CD14-positive monocyte (primary cell): ENCODE measurements at regions not wholly inside any gene's neighbourhood (a gene's known extent, or its start where the extent isn't known, plus 50 kb on each side); places are given as distances from the start of the nearest gene placed in this dataset.

Experiments
- DNase-seq, 3 donors: peaks; one replicate each; pipeline ENCODE4 v3.0.0-alpha.2; 2011 to 2022
- H2AFZ ChIP-seq: 2 replicates; pipeline ENCODE4 v1.6.0; 2012; ENCODE audit warnings: mild to moderate bottlenecking, low read depth, low read length, inconsistent platforms; ENCODE audit not compliant: insufficient read depth, poor library complexity, severe bottlenecking
- H3K27ac ChIP-seq, 2 donors: 1 replicate in 1 of 2; 2 replicates in 1 of 2; pipeline ENCODE4 v1.5.1; 2012 to 2013; ENCODE audit warnings: low read length in 2 of 2, control low read depth in 1 of 2, inconsistent platforms in 1 of 2, low read depth in 1 of 2, mild to moderate bottlenecking in 1 of 2
- H3K27me3 ChIP-seq, 2 donors: one replicate each; pipeline versions ENCODE4 v1.6.0 to v1.6.1; 2011 to 2013; ENCODE audit warnings: low read length in 2 of 2; ENCODE audit not compliant: control insufficient read depth in 2 of 2, insufficient read depth in 2 of 2
- H3K36me3 ChIP-seq, 2 donors: replicated peaks in 1 of 2; 1 replicate in 1 of 2; 2 replicates in 1 of 2; pipeline versions ENCODE4 v1.5.1 to v1.6.1; 2012 to 2013; ENCODE audit warnings: low read length in 2 of 2, control low read depth in 1 of 2, inconsistent platforms in 1 of 2, mild to moderate bottlenecking in 1 of 2; ENCODE audit not compliant: insufficient read depth in 2 of 2, control insufficient read depth in 1 of 2
- H3K4me1 ChIP-seq, 2 donors: 1 replicate in 1 of 2; 2 replicates in 1 of 2; pipeline versions ENCODE4 v1.5.1 to v1.6.1; 2012 to 2013; ENCODE audit warnings: low read length in 2 of 2, control low read depth in 1 of 2, inconsistent platforms in 1 of 2, mild to moderate bottlenecking in 1 of 2, moderate library complexity in 1 of 2; ENCODE audit not compliant: insufficient read depth in 2 of 2, control insufficient read depth in 1 of 2
- H3K4me2 ChIP-seq: replicated peaks from 2 replicates; pipeline ENCODE3; 2012; ENCODE audit warnings: low read length, moderate library complexity, mild to moderate bottlenecking; ENCODE audit not compliant: poor library complexity, severe bottlenecking; ENCODE audit errors: extremely low read depth
- H3K4me3 ChIP-seq, 3 experiments: fragments of 200-600 bp in 1 of 3; sonication (generic) in 1 of 3; replicated peaks in 1 of 3; 1 replicate in 2 of 3; 2 replicates in 1 of 3; pipeline ENCODE4 v1.5.1; 2011 to 2013; ENCODE audit warnings: low read length in 3 of 3, mild to moderate bottlenecking in 3 of 3, control low read depth in 2 of 3, low read depth in 2 of 3, inconsistent platforms in 1 of 3, moderate library complexity in 1 of 3
- H3K79me2 ChIP-seq: 2 replicates; pipeline ENCODE4 v1.6.0; 2012; ENCODE audit warnings: mild to moderate bottlenecking, control low read depth, inconsistent platforms, low read length, moderate library complexity; ENCODE audit not compliant: insufficient read depth
- H3K9ac ChIP-seq: 2 replicates; pipeline ENCODE4 v1.6.0; 2017; ENCODE audit warnings: low read length, mild to moderate bottlenecking; ENCODE audit not compliant: insufficient read depth, poor library complexity, severe bottlenecking
- H3K9me3 ChIP-seq, 2 donors: replicated peaks in 1 of 2; 1 replicate in 1 of 2; 2 replicates in 1 of 2; pipeline versions ENCODE4 v1.5.1 to v1.6.1; 2012 to 2013; ENCODE audit warnings: low read length in 2 of 2, control low read depth in 1 of 2; ENCODE audit not compliant: control insufficient read depth in 1 of 2, insufficient read depth in 1 of 2
- H4K20me1 ChIP-seq: 2 replicates; pipeline ENCODE4 v1.6.0; 2012; ENCODE audit warnings: mild to moderate bottlenecking, low read length, control low read depth, moderate library complexity; ENCODE audit not compliant: insufficient read depth
- H3K27ac Mint-ChIP-seq, 7 donors: one replicate each; pipeline ENCODE4 v1.8.0; 2020; ENCODE audit warnings: mild to moderate bottlenecking in 7 of 7, mixed read lengths in 7 of 7, moderate library complexity in 6 of 7, inconsistent platforms in 2 of 7
- H3K27me3 Mint-ChIP-seq, 3 donors: one replicate each; pipeline ENCODE4 v1.8.0; 2021 to 2022; ENCODE audit warnings: low read depth in 3 of 3, mild to moderate bottlenecking in 3 of 3, mixed read lengths in 3 of 3, moderate library complexity in 3 of 3, inconsistent platforms in 1 of 3
- H3K36me3 Mint-ChIP-seq, 2 donors: one replicate each; pipeline ENCODE4 v1.8.0; 2020; ENCODE audit warnings: mixed read lengths in 2 of 2, inconsistent platforms in 1 of 2, mild to moderate bottlenecking in 1 of 2
- H3K4me1 Mint-ChIP-seq: one replicate; pipeline ENCODE4 v1.8.0; 2020; ENCODE audit warnings: mild to moderate bottlenecking, mixed read lengths
- H3K4me3 Mint-ChIP-seq, 2 donors: one replicate each; pipeline ENCODE4 v1.8.0; 2020; ENCODE audit warnings: mild to moderate bottlenecking in 2 of 2, mixed read lengths in 2 of 2, moderate library complexity in 1 of 2
- H3K9me3 Mint-ChIP-seq, 7 donors: one replicate each; pipeline ENCODE4 v1.8.0; 2020 to 2022; ENCODE audit warnings: mixed read lengths in 7 of 7, mild to moderate bottlenecking in 6 of 7, moderate library complexity in 6 of 7, inconsistent platforms in 2 of 7
- WGBS: methylation state at CpG from one replicate; pipeline ENCODE4 v1.1.5; 2013; ENCODE audit warnings: missing lambda C conversion rate; ENCODE audit not compliant: insufficient coverage; 5-methylcytosine and 5-hydroxymethylcytosine counted together
- intact Hi-C, 2 donors: fragments of 100-400 bp; cut with micrococcal nuclease; formaldehyde crosslinking; loops; one replicate each; pipeline versions ENCODE4 v1.15.0 to v1.15.1; 2023
- TF ChIP-seq, protein P1 (sequence below): fragments of 200-600 bp; IDR thresholded peaks from one replicate; pipeline ENCODE4 v1.8.0; 2022; ENCODE audit warnings: antibody characterized with exemption, mild to moderate bottlenecking

DNA sequence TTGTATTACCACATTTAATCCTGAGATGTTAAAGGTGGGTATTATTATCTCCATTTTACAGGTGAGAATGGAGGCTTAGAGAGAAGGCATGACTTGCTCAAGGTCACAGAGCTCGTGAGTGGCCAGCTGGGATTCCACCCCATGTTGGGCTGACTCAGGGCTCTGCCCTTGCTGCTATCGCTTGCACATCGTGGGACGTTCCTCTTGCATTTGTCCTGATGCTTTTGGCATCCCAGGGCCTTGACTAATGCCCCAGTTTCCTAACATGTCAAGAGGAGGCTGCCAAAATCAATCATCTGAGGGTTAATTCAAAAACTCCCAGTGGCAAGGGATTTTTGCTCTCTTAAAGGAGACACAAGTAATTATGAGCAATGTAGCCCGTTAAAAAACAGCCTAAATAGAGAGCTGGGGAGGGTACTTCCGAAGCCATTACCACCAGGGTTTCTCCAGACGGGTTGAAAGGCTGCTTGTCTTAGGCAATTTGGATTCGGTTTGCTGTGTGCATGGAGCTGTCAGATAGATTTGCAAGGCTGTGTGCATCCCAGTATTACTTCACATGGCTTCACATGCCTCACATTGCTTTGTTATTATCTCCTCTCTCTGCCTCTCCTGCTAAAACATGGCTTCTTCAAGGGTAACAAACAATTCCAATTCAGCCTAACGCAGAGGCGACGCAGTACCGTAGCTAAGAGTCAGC, 347.4 kb downstream of the DRD1 start:
- intact Hi-C loops: no loop called here
- Histone ChIP-seq H3K4me1 (no peaks in the 10 kb centered on the region), H3K4me3 (no peak overlapping the region), H3K9me3 (no peaks in the 10 kb centered on the region), H4K20me1 (no peaks in the 10 kb centered on the region), H3K27ac (no peak overlapping the region), H3K27me3 (no peaks in the 10 kb centered on the region), H3K79me2 (no peaks in the 10 kb centered on the region), H3K9ac (no peak overlapping the region), H3K36me3 (no peaks in the 10 kb centered on the region), H2AFZ (no peak overlapping the region), H3K4me2 (no peak overlapping the region)
- Mint-ChIP-seq H3K9me3 (peaks cover 0 to 5% (median 2%) of the 10 kb centered on the region in 7 donors), H3K27ac (no peak overlapping the region), H3K4me1 (no peaks in the 10 kb centered on the region), H3K27me3 (peaks cover 0 to 8% (median 0%) of the 10 kb centered on the region in 3 donors), H3K4me3 (no peak overlapping the region), H3K36me3 (no peaks in the 10 kb centered on the region)
- TF ChIP-seq, protein P1, sequence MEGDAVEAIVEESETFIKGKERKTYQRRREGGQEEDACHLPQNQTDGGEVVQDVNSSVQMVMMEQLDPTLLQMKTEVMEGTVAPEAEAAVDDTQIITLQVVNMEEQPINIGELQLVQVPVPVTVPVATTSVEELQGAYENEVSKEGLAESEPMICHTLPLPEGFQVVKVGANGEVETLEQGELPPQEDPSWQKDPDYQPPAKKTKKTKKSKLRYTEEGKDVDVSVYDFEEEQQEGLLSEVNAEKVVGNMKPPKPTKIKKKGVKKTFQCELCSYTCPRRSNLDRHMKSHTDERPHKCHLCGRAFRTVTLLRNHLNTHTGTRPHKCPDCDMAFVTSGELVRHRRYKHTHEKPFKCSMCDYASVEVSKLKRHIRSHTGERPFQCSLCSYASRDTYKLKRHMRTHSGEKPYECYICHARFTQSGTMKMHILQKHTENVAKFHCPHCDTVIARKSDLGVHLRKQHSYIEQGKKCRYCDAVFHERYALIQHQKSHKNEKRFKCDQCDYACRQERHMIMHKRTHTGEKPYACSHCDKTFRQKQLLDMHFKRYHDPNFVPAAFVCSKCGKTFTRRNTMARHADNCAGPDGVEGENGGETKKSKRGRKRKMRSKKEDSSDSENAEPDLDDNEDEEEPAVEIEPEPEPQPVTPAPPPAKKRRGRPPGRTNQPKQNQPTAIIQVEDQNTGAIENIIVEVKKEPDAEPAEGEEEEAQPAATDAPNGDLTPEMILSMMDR: no peak
- 97% methylated on average over 5 of the region's 12 CpGs for WGBS
- DNase-seq: no peak

DNA sequence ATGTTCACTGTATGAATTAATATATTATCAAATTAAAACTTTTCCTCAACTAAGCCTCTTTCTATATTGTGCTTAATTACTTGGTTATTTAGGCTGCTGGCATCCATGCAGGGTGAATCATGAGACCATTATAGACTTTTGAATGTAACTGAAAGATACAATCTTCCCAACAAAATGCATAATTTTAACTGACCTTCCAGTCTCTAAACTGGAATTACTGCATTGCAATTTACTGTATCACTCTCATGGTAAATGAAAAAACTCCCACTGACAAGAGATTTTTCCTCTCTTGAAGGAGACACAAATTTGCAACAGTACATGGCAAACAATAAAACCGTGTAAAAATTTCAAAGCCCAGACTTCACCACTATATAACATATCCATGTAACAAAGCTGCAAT, 349.5 kb downstream of the DRD1 start:
- no peaks in the 10 kb centered on the region for H3K27me3 ChIP-seq
- no peaks in the 10 kb centered on the region for H3K4me1 Mint-ChIP-seq
- H3K36me3 Mint-ChIP-seq: no peaks in the 10 kb centered on the region
- H3K4me3 Mint-ChIP-seq: no peak overlapping the region
- no CpG with 5 or more reads among the region's 1 CpG for WGBS
- H3K9me3 ChIP-seq: no peaks in the 10 kb centered on the region
- TF ChIP-seq, protein P1: no peak
- no peaks in the 10 kb centered on the region for H3K36me3 ChIP-seq
- no peaks in the 10 kb centered on the region for H4K20me1 ChIP-seq
- intact Hi-C loops: no loop called here
- H2AFZ ChIP-seq: no peak overlapping the region
- H3K79me2 ChIP-seq: no peaks in the 10 kb centered on the region
- no peak overlapping the region for H3K27ac Mint-ChIP-seq
- no peak overlapping the region for H3K4me3 ChIP-seq
- no peaks in the 10 kb centered on the region for H3K4me1 ChIP-seq
- no peak overlapping the region for H3K9ac ChIP-seq
- peaks cover 0 to 5% (median 2%) of the 10 kb centered on the region in 7 donors for H3K9me3 Mint-ChIP-seq
- H3K27me3 Mint-ChIP-seq: peaks cover 0 to 8% (median 0%) of the 10 kb centered on the region in 3 donors
- H3K4me2 ChIP-seq: no peak overlapping the region
- H3K27ac ChIP-seq: no peak overlapping the region
- DNase-seq: no peak
